Nephron (organoid): ENCODE measurements at regions not wholly inside any gene's neighbourhood (a gene's known extent, or its start where the extent isn't known, plus 50 kb on each side); places are given as distances from the start of the nearest gene placed in this dataset.

Experiments
- H3K27ac Mint-ChIP-seq, 3 experiments: 2 replicates each; pipeline ENCODE4 v1.8.0; 2020; ENCODE audit warnings: mixed read lengths in 3 of 3, mild to moderate bottlenecking in 2 of 3, moderate library complexity in 1 of 3
- H3K27me3 Mint-ChIP-seq: 2 replicates; pipeline ENCODE4 v1.8.0; 2021; ENCODE audit warnings: low read depth, mild to moderate bottlenecking, moderate library complexity, mixed read lengths
- H3K36me3 Mint-ChIP-seq: 2 replicates; pipeline ENCODE4 v1.8.0; 2020; ENCODE audit warnings: low read depth, mixed read lengths
- H3K4me1 Mint-ChIP-seq: 2 replicates; pipeline ENCODE4 v1.8.0; 2020; ENCODE audit warnings: mixed read lengths
- H3K4me3 Mint-ChIP-seq, 3 experiments: 2 replicates each; pipeline ENCODE4 v1.8.0; 2020; ENCODE audit warnings: mild to moderate bottlenecking in 3 of 3, mixed read lengths in 3 of 3, moderate library complexity in 2 of 3
- H3K9me3 Mint-ChIP-seq: 2 replicates; pipeline ENCODE4 v1.8.0; 2020; ENCODE audit warnings: mixed read lengths
- CTCF ChIP-seq, 3 experiments: fragments of 200-600 bp; sonication (generic); IDR thresholded peaks; one replicate each; pipeline ENCODE4 v1.5.0; 2021; ENCODE audit warnings: antibody characterized with exemption in 3 of 3; ENCODE audit not compliant: unreplicated experiment in 3 of 3

GRCh38 chr17:5747964-5748363 lies 163.7 kb upstream of the NLRP1 start:
- no peaks in the 10 kb centered on the region for H3K9me3 Mint-ChIP-seq
- TF ChIP-seq CTCF (IDR thresholded peaks at IDR 0.05; ENCODE audit: unreplicated experiment in 3 of 3) = no peak
- peaks cover 4% of the 10 kb centered on the region for H3K27me3 Mint-ChIP-seq
- no peak overlapping the region for H3K4me3 Mint-ChIP-seq
- no peak overlapping the region for H3K27ac Mint-ChIP-seq
- H3K36me3 Mint-ChIP-seq = no peaks in the 10 kb centered on the region
- H3K4me1 Mint-ChIP-seq = no peaks in the 10 kb centered on the region

- Mint-ChIP-seq H3K27me3 (peaks cover 13% of the 10 kb centered on the region), H3K27ac (no peak overlapping the region), H3K4me3 (no peak overlapping the region), H3K9me3 (no peaks in the 10 kb centered on the region), H3K36me3 (no peaks in the 10 kb centered on the region), H3K4me1 (no peaks in the 10 kb centered on the region)
- no peak for TF ChIP-seq CTCF (IDR thresholded peaks at IDR 0.05; ENCODE audit: unreplicated experiment in 3 of 3)
Observed at GRCh38 chr17:5753421-5753820, 169.1 kb upstream of the NLRP1 start.

GRCh38 chr17:5757314-5757907 lies 173.1 kb upstream of the NLRP1 start:
- H3K36me3 Mint-ChIP-seq = no peaks in the 10 kb centered on the region
- TF ChIP-seq CTCF (IDR thresholded peaks at IDR 0.05; ENCODE audit: unreplicated experiment in 3 of 3) = no peak
- peaks cover 19% of the 10 kb centered on the region for H3K27me3 Mint-ChIP-seq
- no peak overlapping the region for H3K27ac Mint-ChIP-seq
- H3K9me3 Mint-ChIP-seq = peaks cover 3% of the 10 kb centered on the region
- H3K4me3 Mint-ChIP-seq = no peak overlapping the region
- no peaks in the 10 kb centered on the region for H3K4me1 Mint-ChIP-seq

GRCh38 chr17:5758651-5759050 lies 174.3 kb upstream of the NLRP1 start:
- no peak overlapping the region for H3K27ac Mint-ChIP-seq
- peaks cover 25% of the 10 kb centered on the region for H3K27me3 Mint-ChIP-seq
- peaks cover 5% of the 10 kb centered on the region for H3K9me3 Mint-ChIP-seq
- TF ChIP-seq CTCF (IDR thresholded peaks at IDR 0.05; ENCODE audit: unreplicated experiment in 3 of 3) = no peak
- no peaks in the 10 kb centered on the region for H3K4me1 Mint-ChIP-seq
- H3K36me3 Mint-ChIP-seq = no peaks in the 10 kb centered on the region
- H3K4me3 Mint-ChIP-seq = no peak overlapping the region

GRCh38 chr17:5759501-5759925 lies 175.2 kb upstream of the NLRP1 start:
- no peak overlapping the region for H3K27ac Mint-ChIP-seq
- no peaks in the 10 kb centered on the region for H3K4me1 Mint-ChIP-seq
- no peak for TF ChIP-seq CTCF (IDR thresholded peaks at IDR 0.05; ENCODE audit: unreplicated experiment in 3 of 3)
- peaks cover 29% of the 10 kb centered on the region for H3K27me3 Mint-ChIP-seq
- H3K36me3 Mint-ChIP-seq = no peaks in the 10 kb centered on the region
- no peak overlapping the region for H3K4me3 Mint-ChIP-seq
- H3K9me3 Mint-ChIP-seq = peaks cover 5% of the 10 kb centered on the region

GRCh38 chr17:5762191-5762590 lies 177.9 kb upstream of the NLRP1 start:
- Mint-ChIP-seq H3K9me3 (peaks cover 5% of the 10 kb centered on the region), H3K4me3 (no peak overlapping the region), H3K27ac (no peak overlapping the region), H3K27me3 (peaks cover 39% of the 10 kb centered on the region), H3K36me3 (no peaks in the 10 kb centered on the region), H3K4me1 (no peaks in the 10 kb centered on the region)
- TF ChIP-seq CTCF (IDR thresholded peaks at IDR 0.05; ENCODE audit: unreplicated experiment in 3 of 3) = no peak
